ENCODE measurements at regions not wholly inside any gene's neighbourhood (a gene's known extent, or its start where the extent isn't known, plus 50 kb on each side); places are given as distances from the start of the nearest gene placed in this dataset.

DNA sequence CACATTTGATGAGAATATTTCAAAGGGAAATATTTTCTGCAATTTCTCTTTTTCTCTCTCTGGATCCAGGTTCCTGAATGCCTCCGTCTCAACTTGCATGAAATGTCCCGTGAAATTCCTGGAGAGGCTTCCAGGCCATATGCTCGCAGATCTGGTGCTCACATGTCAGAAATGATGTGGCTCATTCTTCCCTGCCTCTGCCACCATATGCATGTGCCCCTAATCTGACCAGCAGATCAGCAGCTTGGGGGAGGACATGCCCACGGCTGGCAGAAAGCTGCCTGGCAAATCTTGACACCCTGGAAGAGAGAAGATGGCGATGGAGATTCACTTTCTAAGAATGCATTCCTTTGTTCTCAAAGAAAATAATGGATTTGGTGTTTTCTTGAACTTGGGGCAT lies 490.7 kb downstream of the RPS24 start:
- H3K27ac Mint-ChIP-seq, result no peak overlapping the region
- no peaks in the 10 kb centered on the region for H3K36me3 Mint-ChIP-seq
- H3K4me3 Mint-ChIP-seq, result no peak overlapping the region
- H3K27me3 Mint-ChIP-seq (ENCODE audit: low read depth in 3 of 3), result peaks cover 0 to 2% (median 2%) of the 10 kb centered on the region in 3 donors
- H3K9me3 Mint-ChIP-seq, result no peaks in the 10 kb centered on the region
- H3K4me1 Mint-ChIP-seq, result no peaks in the 10 kb centered on the region
- DNase-seq, result no peak

DNA sequence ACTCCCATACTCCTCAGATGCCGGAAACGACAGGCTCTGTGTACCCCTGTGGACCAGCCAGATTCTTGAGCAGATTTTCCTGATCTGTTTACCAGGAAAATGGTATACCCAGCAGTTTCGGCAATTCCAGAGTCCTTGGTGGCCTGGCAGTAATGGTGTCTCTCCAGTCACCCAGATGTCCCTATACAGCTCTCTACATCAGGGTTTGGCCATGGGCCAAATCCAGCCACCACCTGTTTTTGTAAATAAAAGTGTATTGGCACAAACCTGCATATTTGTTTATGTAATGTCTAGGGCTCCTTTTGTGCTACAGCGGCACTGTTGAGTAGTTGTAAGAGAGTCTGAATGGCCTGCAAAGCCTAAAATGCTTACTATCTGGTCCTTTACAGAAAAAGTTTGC lies 491.3 kb downstream of the RPS24 start:
- no peaks in the 10 kb centered on the region for H3K4me1 Mint-ChIP-seq
- peaks cover 0 to 2% (median 2%) of the 10 kb centered on the region in 3 donors for H3K27me3 Mint-ChIP-seq (ENCODE audit: low read depth in 3 of 3)
- no peaks in the 10 kb centered on the region for H3K9me3 Mint-ChIP-seq
- no peak for DNase-seq
- H3K4me3 Mint-ChIP-seq, result no peak overlapping the region
- H3K27ac Mint-ChIP-seq, result no peak overlapping the region
- H3K36me3 Mint-ChIP-seq, result no peaks in the 10 kb centered on the region

DNA sequence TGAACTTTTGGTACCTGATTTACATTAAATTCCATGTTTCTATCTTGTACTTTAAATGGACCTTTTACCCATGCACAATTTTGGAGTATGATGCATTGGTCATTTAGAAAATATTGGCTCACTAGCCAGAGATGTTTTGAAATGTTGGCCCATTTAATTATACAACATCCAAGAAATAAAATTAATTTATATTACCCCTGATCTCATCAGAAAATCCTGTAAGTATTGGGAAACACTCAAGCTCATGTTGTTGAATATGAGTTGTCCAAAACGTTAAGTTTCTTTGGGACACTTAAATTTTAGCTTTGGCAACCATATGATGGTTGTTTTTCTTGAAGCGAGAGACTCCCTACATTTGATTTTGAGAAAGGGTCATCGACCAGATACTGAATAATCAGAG lies 492.7 kb downstream of the RPS24 start:
- Mint-ChIP-seq H3K4me1 (no peaks in the 10 kb centered on the region), H3K4me3 (no peak overlapping the region), H3K9me3 (no peaks in the 10 kb centered on the region), H3K36me3 (no peaks in the 10 kb centered on the region), H3K27me3 (ENCODE audit: low read depth in 3 of 3) (peaks cover 0 to 2% (median 2%) of the 10 kb centered on the region in 3 donors), H3K27ac (no peak overlapping the region)
- no peak for DNase-seq

DNA sequence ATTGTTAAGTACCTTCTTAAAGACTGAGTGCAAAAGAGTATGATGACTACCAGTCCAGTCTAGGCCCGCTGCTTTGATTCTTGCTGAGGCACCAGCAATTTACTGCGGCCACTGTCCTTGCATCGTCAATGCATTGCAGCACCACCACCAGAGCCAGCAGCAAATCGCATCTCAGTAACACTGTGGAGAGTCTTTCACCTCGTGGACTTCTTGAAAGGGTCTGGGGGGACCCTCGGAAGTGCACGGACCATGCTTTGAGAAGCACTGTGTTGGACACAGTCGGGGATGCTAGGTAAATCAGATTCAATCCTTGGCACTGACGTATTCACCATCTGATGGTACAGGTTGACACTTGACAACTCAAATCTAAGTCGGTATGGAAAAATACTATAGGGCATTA lies 493.6 kb downstream of the RPS24 start:
- no peak overlapping the region for H3K27ac Mint-ChIP-seq
- no peaks in the 10 kb centered on the region for H3K9me3 Mint-ChIP-seq
- H3K36me3 Mint-ChIP-seq, result no peaks in the 10 kb centered on the region
- no peak overlapping the region for H3K4me3 Mint-ChIP-seq
- H3K27me3 Mint-ChIP-seq (ENCODE audit: low read depth in 3 of 3), result peaks cover 0 to 7% (median 2%) of the 10 kb centered on the region in 3 donors
- DNase-seq, result no peak
- no peaks in the 10 kb centered on the region for H3K4me1 Mint-ChIP-seq

DNA sequence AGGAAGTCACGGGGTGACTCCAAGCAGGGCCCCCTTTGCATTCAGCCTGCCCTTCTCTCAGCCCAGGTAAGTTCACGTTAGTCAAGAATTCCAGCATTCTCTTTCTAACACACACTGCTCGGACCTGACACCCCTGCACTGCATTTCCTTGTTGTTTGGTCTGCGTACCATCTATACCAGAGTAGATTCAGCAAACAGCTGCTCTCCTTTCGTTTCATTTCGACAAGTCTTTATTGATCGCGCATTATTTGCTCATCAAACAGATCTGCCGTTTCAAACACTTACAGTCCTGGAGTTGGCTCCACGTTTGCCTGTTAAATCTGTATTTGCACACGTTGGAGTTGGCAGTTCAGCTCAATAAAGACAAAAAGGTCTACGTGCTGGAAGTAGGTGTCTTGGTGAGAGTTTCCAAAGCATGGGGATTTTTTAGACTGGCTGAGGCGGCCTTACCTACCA lies 495.1 kb downstream of the RPS24 start:
- H3K4me3 Mint-ChIP-seq, result no peak overlapping the region
- H3K27me3 Mint-ChIP-seq (ENCODE audit: low read depth in 3 of 3), result peaks cover 0 to 6% (median 1%) of the 10 kb centered on the region in 3 donors
- no peaks in the 10 kb centered on the region for H3K9me3 Mint-ChIP-seq
- no peaks in the 10 kb centered on the region for H3K36me3 Mint-ChIP-seq
- DNase-seq, result no peak
- H3K27ac Mint-ChIP-seq, result no peak overlapping the region
- H3K4me1 Mint-ChIP-seq, result no peaks in the 10 kb centered on the region

DNA sequence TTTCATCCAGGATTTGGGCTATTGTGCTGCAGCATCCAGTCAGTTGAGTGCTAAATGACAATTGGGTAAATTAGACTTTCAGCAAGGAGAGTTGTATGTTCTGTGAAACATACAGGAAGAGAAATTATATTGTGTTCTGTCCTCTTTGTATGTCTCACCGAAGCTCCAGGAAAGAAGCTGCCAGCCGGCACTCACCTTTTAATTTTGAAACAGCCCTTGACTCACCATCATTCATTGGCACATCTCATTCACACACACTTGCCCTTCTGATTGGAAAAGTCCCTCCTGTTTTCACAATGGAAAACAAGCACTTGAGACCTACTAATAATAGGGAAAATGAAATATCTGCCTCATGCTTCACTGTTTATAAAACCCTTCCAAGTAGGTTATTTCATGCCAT lies 495.6 kb downstream of the RPS24 start:
- Mint-ChIP-seq H3K36me3 (no peaks in the 10 kb centered on the region), H3K27me3 (ENCODE audit: low read depth in 3 of 3) (peaks cover 0 to 6% (median 1%) of the 10 kb centered on the region in 3 donors), H3K4me3 (no peak overlapping the region), H3K27ac (no peak overlapping the region), H3K4me1 (no peaks in the 10 kb centered on the region), H3K9me3 (no peaks in the 10 kb centered on the region)
- DNase-seq, result no peak

DNA sequence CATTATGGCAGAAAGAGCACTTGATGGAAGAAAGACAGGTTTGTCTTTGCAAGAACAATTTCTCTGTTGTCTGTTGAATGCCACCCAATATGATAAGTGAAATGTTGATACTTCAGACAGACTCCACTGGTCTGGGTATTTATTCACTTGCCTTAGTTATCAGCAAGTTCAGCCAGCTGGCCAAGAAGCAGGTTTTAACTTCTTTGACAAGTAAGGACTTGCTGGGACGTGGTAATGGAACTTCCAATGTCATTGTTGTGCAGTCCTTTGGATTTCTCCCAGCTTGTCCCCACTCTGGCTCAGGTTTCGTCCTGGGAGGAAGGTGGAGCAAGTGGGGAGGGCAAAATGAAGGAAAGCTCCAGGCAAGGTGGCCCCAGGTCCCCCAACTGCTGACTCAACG lies 497.4 kb downstream of the RPS24 start:
- H3K4me3 Mint-ChIP-seq, result no peak overlapping the region
- no peak for DNase-seq
- H3K9me3 Mint-ChIP-seq, result no peaks in the 10 kb centered on the region
- peaks cover 0 to 6% (median 1%) of the 10 kb centered on the region in 3 donors for H3K27me3 Mint-ChIP-seq (ENCODE audit: low read depth in 3 of 3)
- no peak overlapping the region for H3K27ac Mint-ChIP-seq
- H3K4me1 Mint-ChIP-seq, result no peaks in the 10 kb centered on the region
- H3K36me3 Mint-ChIP-seq, result no peaks in the 10 kb centered on the region

- DNase-seq, result no peak
- Mint-ChIP-seq H3K4me3 (no peak overlapping the region), H3K4me1 (no peaks in the 10 kb centered on the region), H3K27ac (no peak overlapping the region), H3K9me3 (no peaks in the 10 kb centered on the region), H3K27me3 (ENCODE audit: low read depth in 3 of 3) (peaks cover 0 to 6% (median 1%) of the 10 kb centered on the region in 3 donors), H3K36me3 (no peaks in the 10 kb centered on the region)
These were observed 498.9 kb downstream of the RPS24 start for GRCh38 chr10:78532480-78533042.

DNA sequence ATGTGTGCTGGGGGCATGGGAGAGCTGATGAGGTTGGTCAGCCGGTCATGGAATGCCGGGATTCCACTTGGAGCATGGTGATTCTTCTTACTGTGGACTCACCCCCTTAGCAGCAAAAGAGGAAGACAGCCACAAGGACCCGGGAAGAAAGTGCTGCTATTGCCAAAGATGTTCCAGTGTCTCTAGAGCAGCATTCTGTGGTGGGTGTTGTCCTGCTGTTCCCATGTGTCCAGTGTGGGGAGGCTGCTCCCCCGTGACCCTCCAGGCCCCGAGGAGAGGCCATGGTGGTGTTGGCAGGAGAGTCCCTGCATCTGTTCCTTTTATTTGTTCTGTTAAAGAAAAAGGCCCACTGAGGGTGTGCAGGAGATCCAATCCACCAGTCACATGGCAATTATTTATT lies 499.4 kb downstream of the RPS24 start:
- H3K9me3 Mint-ChIP-seq, result no peaks in the 10 kb centered on the region
- no peaks in the 10 kb centered on the region for H3K4me1 Mint-ChIP-seq
- no peaks in the 10 kb centered on the region for H3K36me3 Mint-ChIP-seq
- no peak overlapping the region for H3K27ac Mint-ChIP-seq
- DNase-seq, result no peak
- H3K27me3 Mint-ChIP-seq (ENCODE audit: low read depth in 3 of 3), result peaks cover 0 to 6% (median 1%) of the 10 kb centered on the region in 3 donors
- no peak overlapping the region for H3K4me3 Mint-ChIP-seq

- no peak overlapping the region for H3K4me3 Mint-ChIP-seq
- H3K36me3 Mint-ChIP-seq, result no peaks in the 10 kb centered on the region
- H3K4me1 Mint-ChIP-seq, result no peaks in the 10 kb centered on the region
- H3K9me3 Mint-ChIP-seq, result no peaks in the 10 kb centered on the region
- DNase-seq, result no peak
- H3K27ac Mint-ChIP-seq, result no peak overlapping the region
- H3K27me3 Mint-ChIP-seq (ENCODE audit: low read depth in 3 of 3), result peaks cover 0 to 6% (median 0%) of the 10 kb centered on the region in 3 donors
These were observed 500.1 kb downstream of the RPS24 start for GRCh38 chr10:78533776-78534175.

DNA sequence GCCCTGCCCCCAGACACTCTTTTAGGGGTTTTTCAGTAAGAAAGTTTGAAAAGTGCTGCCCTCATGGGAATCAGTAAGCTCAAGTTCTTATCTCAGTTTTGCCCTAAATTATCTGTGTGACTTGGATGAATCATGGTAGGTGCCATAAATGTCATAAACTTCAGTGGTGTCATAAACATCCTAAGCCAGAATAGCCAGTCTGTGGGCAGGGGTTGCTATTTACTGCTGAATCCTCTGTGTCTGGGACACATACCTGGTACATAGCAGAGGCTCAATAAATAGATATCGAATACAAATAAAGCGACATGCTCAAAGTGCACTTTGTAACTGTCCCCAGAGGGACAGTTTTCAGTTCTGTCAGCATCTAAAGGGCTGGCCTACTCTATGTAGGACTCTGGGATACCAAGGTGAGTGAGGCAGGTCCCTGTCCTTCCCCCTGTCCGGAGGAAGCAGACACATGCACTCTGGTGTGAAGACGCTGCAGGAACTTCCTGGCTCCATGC lies 502.1 kb downstream of the RPS24 start:
- no peaks in the 10 kb centered on the region for H3K9me3 Mint-ChIP-seq
- H3K27me3 Mint-ChIP-seq (ENCODE audit: low read depth in 3 of 3), result peaks cover 0 to 12% (median 5%) of the 10 kb centered on the region in 3 donors

GRCh38 chr10:78537018-78537417 lies 503.4 kb downstream of the RPS24 start:
- Mint-ChIP-seq H3K4me3 (no peak overlapping the region), H3K9me3 (no peaks in the 10 kb centered on the region), H3K36me3 (no peaks in the 10 kb centered on the region), H3K27me3 (ENCODE audit: low read depth in 3 of 3) (peaks cover 0 to 7% (median 5%) of the 10 kb centered on the region in 3 donors), H3K4me1 (peaks cover 0 to 6% of the 10 kb centered on the region in 2 donors), H3K27ac (no peak overlapping the region)
- DNase-seq, result no peak

More for the DNA sequence above, 502.1 kb downstream of the RPS24 start:
- Mint-ChIP-seq H3K36me3 (no peaks in the 10 kb centered on the region), H3K4me3 (no peak overlapping the region), H3K27ac (no peak overlapping the region), H3K4me1 (no peaks in the 10 kb centered on the region)
- no peak for DNase-seq

GRCh38 chr10:78539247-78539766 lies 505.6 kb downstream of the RPS24 start:
- Mint-ChIP-seq H3K36me3 (no peaks in the 10 kb centered on the region), H3K4me3 (no peak overlapping the region), H3K27me3 (ENCODE audit: low read depth in 3 of 3) (peaks cover 0 to 7% (median 6%) of the 10 kb centered on the region in 3 donors), H3K27ac (peak overlapping the region in 1 of 6 donors; percentile 55), H3K9me3 (no peaks in the 10 kb centered on the region), H3K4me1 (peaks cover 0 to 11% of the 10 kb centered on the region in 2 donors)
- DNase-seq, result no peak

DNA sequence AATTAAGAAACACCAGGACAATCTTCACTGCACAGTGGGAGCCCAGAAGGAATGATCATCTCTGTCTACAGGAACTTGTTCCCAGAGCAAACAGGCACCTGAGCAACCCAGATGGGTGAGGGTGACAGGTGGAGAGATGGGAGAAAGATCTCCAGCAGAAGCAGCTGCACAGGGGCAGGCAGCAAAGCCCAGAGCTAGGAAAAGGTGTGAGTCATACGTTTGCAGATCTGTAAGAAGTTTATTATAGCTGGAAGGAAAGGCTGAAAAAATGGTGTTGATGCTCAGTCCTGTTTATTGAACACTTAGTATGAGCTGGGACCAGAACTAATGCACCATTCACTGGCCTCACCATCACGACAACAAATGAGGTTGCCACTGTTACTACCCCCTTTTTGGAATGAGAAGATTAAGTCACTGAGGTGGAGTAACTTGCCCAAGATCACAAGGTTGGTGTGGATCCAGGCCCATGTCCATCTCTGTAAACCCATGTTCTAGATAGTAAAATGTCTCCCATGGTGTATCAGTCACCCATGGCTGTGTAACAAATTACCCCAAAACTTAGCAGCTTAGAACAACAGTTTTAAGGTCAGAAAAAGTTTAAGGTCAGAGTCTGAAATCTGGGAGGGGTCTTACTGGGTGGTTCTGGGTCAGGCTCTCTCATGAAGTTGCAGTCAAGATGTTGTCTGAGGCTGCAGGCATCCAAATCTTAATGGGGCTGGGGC lies 506.9 kb downstream of the RPS24 start:
- H3K27ac Mint-ChIP-seq, result no peak overlapping the region
- H3K4me3 Mint-ChIP-seq, result no peak overlapping the region
- H3K27me3 Mint-ChIP-seq (ENCODE audit: low read depth in 3 of 3), result peaks cover 0 to 7% (median 6%) of the 10 kb centered on the region in 3 donors
- no peaks in the 10 kb centered on the region for H3K9me3 Mint-ChIP-seq
- H3K4me1 Mint-ChIP-seq, result peaks cover 0 to 11% of the 10 kb centered on the region in 2 donors
- H3K36me3 Mint-ChIP-seq, result no peaks in the 10 kb centered on the region
- no peak for DNase-seq
